Fibroblast of skin of abdomen (primary cell): ENCODE measurements at regions not wholly inside any gene's neighbourhood (a gene's known extent, or its start where the extent isn't known, plus 50 kb on each side); places are given as distances from the start of the nearest gene placed in this dataset.
A peak's percentile ranks its signal among the peaks of the same experiment; 100 is the strongest.

Experiments used
- DNase-seq: peaks from one replicate; pipeline ENCODE4 v3.0.0-alpha.2; 2013

GRCh38 chr7:26489906-26490639 lies 198.4 kb downstream of the SNX10 start:
- no peak for DNase-seq

- DNase-seq, result no peak
Observed at GRCh38 chr7:26490640-26491624, 199.3 kb downstream of the SNX10 start.

- DNase-seq, result no peak
Observed at GRCh38 chr7:26492816-26493215, 201.2 kb downstream of the SNX10 start.

GRCh38 chr7:26493737-26494428 lies 202.2 kb downstream of the SNX10 start:
- no peak for DNase-seq

GRCh38 chr7:26495569-26495968 lies 203.9 kb downstream of the SNX10 start:
- no peak for DNase-seq

- DNase-seq, result no peak
Observed at GRCh38 chr7:26497801-26498596, 206.3 kb downstream of the SNX10 start.

- DNase-seq, result no peak
Observed at GRCh38 chr7:26499315-26499897, 207.7 kb downstream of the SNX10 start.

DNA sequence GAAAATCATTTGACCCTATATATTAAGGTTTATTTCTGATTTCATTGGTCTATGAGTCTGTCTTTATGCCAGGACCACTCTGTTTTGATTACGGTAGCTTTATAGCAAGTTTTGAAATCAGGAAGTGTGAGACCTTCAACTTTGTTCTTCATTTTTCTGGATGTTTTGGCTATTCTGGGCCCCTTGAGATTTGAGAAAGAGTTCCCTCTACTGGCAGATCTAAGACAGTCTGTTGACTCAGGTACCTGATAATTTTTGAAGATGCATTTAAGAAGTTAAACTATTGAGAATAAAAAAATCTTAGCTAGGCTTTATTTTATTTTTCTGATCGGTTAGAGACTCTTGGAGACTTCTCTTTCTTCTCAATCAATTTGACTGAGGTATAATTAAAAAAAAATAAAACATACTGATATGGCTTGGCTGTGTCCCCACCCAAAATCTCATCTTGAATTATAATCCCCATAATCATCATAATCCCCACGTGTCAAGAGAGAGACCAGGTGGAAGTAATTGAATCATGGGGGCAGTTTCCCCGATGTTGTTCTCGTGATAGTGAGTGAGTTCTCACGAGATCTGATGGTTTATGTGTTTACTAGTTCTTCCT lies 209.2 kb downstream of the SNX10 start:
- DNase-seq, result peak; percentile 28

- DNase-seq, result no peak
Observed at GRCh38 chr7:26504411-26505120, 212.9 kb downstream of the SNX10 start.

DNA sequence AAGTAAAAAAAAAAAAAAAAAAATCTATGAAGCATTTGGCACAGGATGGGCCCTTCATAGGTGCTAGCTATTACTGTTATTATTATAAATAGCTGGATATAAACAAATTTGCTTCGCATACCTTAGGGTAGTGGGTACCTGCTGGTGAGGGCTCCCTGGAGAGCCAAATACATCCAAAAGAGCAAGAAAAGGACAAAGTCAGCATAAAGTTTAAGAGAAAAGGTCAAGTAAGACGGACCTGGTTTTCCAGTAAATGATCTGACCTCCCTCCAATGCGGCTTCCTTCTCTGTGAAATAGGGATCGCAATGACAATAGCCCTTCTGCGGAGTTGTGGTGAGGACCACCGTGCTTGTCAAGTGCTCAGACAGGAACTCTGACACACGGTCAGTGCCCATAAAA lies 214.5 kb downstream of the SNX10 start:
- DNase-seq, result no peak

GRCh38 chr7:26507108-26507987 lies 215.7 kb downstream of the SNX10 start:
- DNase-seq, result no peak

DNA sequence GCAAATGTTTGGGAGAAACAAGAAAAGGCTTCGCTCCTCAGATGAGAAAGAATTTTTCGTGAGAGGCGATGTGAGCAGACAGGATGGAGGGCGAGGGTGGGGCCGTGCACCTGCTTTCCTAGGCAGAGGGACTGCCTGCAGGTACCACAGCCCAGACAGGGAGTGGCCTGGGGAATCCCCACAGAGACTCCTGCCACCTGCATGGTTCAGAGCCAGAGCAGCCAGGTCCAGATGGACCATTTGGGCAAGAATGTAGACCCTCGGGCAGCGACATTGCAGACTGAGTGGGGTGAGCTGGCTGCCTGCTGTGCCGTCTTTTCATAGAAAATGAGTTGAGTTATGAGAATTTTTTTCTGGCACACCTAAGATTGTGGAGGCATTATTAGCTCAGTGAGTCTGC lies 216.8 kb downstream of the SNX10 start:
- no peak for DNase-seq

DNA sequence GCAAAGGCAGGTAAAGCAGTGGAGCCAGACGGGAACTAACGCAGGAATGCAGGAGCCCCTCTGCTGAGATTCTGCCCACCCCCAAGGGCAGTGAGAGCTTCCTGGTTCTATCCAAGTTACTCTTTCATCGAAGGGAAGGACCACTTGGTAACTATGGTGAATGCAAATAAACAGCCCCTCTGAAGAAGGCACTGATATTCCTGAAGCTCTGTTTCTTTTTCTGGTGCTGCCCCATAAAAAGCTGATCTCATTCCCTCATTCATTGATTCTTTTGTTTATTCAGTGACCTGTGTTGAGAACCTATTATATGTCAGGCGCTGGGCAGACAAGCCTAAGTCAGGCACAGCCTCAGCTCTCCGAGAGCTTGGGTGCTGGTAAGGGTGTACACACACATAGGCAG lies 217.3 kb downstream of the SNX10 start:
- DNase-seq, result no peak

DNA sequence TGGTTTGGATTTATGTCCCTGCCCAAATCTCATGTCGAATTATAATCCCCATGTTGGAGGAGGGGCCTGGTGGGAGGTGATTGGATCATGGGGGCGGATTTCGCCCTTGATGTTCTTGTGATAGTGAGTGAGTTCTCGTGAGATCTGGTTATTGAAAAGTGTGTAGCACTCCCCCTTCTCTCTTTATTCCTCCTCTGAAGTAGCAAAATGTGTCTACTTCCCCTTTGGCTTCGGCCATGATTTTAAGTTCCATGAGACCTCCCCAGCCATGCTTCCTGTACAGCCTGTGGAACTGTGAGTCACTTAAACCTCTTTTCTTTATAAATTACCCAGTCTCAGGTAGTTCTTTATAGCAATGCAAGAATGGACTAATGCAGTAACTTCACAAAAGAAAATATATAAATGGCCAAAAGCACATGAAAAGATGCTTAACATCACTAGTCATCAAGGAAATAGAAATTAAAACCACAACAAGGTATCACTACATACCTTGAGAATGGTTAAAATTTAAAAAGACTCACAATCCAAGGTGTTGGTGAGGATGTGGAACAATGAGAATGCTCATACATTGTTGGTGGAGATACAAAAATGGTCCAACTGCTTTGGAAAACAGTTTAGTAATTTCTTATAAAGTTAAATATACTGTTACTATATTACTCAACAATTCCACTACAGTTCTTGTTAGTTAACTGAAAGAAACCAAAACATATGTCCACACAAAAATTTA lies 218.7 kb downstream of the SNX10 start:
- no peak for DNase-seq

- DNase-seq, result no peak
Observed at GRCh38 chr7:26511866-26512265, 220.2 kb downstream of the SNX10 start.

DNA sequence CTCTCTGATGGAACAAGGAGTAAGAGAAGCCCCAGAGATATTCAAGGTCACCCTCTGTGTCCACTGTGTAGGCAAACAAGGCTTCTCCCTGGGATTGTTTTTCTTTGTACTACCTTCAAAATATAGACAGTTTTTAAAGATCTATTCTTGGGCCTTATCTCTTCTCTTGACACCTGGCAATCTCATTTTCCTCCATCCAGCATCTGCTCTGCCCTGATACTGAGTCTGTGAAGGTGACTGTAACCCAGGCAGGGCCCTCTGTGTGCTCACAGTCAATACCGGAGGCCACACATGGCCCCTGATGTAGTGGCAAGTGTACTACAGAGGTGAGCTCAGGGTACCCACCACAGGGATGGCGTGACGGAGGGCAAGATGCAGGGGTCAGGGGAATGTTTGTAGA lies 221.1 kb downstream of the SNX10 start:
- DNase-seq, result no peak

- no peak for DNase-seq
Observed at GRCh38 chr7:26513948-26514347, 222.3 kb downstream of the SNX10 start.

GRCh38 chr7:26514633-26515032 lies 223.0 kb downstream of the SNX10 start:
- no peak for DNase-seq

DNA sequence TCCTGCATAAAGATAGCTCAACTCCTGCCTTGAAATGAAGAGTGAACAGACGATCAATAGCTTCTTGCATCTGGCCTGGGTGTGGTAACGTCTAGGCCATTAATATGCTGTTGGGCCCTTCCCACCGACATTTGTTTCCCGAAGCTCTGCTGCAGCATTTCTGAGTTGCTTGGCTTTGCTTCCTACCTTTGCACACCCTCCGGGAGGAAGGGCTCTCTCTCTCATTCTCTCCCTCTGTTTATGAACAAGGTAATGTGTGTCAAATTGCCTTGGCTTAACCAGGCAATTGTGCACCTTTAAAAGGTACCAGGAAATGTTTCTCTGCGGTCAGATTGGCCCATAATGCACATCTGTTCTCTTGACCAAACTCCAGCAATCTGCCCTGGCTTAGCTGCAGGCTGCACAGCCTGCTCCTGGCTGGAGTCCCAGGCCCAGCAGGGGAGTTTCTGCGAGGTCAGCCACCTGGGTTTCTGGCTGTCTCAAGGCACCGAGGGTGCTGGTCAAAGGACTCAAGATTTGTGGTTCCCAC lies 223.7 kb downstream of the SNX10 start:
- no peak for DNase-seq
